Fibroblast of upper back skin (primary cell): ENCODE measurements at regions not wholly inside any gene's neighbourhood (a gene's known extent, or its start where the extent isn't known, plus 50 kb on each side); places are given as distances from the start of the nearest gene placed in this dataset.

Experiments used
- DNase-seq: peaks from one replicate; pipeline ENCODE4 v3.0.0-alpha.2; 2013

DNA sequence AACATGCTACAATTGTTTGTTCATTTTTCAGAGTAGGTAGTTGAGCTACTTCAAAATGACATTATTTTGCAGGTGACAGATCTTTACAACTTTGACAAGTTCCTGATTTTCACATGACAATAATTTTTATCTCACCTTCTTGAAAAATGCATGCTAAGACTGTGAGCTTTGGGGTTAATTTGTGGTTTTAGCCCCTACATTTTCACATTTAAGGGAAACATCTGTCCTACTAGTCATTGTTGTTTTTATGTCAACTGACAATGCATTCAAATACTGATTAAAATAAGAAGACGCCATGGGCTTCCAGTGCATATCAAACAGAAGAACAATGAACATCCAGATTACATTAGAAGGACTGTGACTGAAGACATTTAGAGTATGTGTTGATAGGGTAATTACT is 1470.8 kb upstream of the TENM4 start:
- DNase-seq, result no peak

- DNase-seq, result no peak
Observed at GRCh38 chr11:80900265-80900664, 1459.4 kb upstream of the TENM4 start.

GRCh38 chr11:80899381-80899780 is 1458.6 kb upstream of the TENM4 start:
- peak; percentile 58 for DNase-seq

DNA sequence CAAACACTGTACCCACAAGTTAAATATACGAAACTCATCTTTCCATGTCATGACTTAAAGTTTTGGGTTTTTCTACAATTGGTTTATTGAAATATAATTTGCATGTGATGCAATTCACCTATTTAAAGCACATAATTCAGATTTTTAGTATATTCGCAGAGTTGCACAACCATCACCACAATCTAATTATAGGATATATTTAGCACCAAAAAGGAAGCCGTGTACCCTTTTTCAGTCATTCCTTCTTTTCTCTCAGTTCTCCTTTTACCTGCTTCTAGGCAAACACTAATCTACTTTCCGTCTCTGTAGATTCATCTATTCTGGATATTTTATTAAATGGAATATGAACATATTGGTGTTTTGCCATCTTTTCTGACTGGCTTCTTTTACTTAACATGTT is 1458.1 kb upstream of the TENM4 start:
- no peak for DNase-seq

DNA sequence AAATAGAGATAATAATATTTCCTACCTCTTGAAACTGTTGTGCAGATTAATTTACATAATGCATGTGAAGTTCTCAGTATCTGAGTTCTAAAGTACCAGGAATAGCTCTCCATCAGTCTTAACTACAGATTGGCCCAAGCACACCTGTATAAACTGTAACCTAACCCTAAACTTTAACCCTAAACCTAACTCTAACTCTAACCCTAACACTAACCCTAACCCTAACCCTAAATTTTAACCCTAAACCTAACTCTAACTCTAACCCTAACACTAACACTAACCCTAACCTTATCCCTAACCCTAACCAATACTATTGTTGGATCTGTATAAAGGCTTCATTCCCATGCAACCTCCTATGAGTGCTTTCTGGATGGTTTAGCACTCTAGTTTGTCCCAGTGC is 1445.9 kb upstream of the TENM4 start:
- DNase-seq, result no peak

DNA sequence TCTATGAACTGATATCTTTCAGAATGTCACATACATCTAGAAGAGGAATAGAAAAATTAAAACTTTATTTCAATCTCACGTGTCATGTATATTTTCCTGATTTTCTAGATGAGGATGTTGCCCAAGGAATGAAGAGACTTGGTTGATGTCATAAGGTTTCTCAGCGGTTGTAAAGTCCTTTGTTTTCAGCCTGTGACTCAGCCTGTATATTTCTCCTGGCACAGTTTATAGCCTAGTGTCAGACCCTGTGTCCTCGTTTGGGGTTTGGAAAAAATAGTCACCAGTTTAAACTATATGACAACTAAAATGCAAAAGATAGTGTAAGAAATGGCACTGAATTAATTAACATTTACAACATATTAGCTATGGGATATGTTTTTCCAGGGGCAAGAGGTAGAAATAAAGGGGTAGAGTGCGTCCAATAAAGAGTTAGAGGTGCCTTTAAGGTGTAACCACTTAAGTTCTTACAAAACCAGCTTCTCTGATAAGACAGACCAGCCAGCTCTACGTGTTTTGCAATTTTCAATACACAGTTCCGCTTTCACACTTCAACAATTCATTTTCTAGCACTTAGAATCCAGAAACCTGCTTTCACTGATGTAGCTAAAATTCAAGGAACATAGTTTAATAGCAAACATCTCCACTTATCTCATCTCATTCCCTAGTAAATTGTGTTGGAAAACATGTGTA is 1432.6 kb upstream of the TENM4 start:
- peak; percentile 6 for DNase-seq

DNA sequence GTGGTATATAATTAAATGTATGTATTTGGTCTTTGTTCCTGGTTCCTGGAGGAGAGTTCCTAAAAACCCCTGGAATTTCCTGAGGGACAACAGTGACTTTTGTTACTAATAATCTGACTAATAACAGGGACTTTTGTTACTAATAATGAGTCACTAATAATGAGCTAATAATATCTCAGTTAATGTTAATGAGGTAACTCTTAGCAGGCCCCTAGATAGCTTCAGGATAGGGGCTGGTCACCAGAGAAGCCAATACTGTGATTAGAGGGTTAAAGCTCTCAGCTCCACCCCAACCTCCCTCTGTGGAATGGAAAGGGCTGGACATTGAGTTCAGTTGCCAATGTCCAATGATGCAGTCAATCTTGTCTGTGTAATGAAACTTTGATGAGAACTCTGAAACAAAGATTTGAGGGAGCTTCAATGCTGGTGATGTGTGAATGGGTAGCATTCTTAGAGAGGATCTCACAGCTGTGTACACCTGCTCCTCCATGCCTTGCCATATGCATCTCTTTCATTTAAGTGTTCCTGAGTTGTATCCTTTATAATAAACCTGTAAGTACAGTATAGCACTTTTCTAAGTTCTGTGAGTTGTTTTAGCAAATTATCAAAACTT is 1431.4 kb upstream of the TENM4 start:
- DNase-seq, result no peak

DNA sequence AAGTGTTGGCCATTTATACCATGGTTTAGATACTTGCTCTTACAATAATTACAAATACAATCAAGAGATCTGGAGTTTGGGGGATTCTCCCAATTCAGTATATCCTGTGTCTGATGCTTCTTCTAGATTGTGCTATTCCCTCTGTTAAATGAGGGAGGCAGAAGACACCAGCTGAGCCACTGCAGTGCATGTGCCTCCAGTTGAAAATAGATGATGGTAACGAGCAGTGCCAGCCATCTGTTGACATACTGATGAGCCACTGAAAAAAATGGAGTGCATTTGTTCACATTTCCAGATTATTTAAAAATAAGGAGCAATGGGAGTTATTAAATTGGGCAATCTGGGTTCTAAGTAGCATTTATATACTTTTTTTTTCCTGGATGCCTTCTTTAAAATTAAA is 1428.0 kb upstream of the TENM4 start:
- no peak for DNase-seq

- no peak for DNase-seq
Observed at GRCh38 chr11:80862011-80862410, 1421.2 kb upstream of the TENM4 start.

GRCh38 chr11:80861193-80861592 is 1420.4 kb upstream of the TENM4 start:
- no peak for DNase-seq

DNA sequence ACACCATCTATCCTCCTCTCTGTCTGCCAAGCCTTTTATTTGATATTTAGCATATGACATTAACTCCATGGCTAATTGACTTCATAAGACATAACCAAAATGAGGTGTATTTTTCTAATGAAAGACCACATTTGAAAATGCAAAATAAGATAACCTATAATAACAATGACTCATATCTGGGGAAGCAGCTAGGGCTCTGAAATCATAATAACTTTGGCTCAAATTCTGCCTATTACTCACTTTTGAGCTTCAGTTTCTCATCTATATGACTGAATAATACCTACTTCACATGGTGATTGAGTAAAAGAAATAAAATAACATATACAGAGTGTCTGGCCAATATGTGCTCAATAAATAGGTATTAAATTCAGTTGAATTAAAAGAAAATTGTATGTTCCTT is 1419.8 kb upstream of the TENM4 start:
- peak; percentile 27 for DNase-seq

DNA sequence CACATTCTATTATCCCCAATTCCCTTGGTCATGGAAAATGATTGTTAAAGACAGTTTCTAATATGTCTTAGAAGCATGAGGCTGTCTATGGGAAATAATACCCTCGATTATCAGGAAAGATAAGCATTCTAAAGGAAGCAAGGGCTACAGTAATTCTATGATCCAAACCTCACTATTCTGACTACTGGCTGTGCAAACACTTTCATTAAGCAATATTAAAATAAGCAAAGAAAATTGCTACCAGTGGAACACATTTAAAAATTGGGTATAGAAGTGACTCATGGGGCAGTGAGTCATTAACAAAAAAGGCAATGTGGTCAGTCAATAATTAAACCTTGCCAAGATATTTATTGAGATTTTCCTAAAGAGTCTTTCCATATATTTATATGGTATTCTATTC is 1415.2 kb upstream of the TENM4 start:
- DNase-seq, result peak; percentile 65

- DNase-seq, result no peak
Observed at GRCh38 chr11:80855426-80855825, 1414.6 kb upstream of the TENM4 start.

- DNase-seq, result no peak
Observed at GRCh38 chr11:80849253-80849652, 1408.4 kb upstream of the TENM4 start.

- no peak for DNase-seq
Observed at GRCh38 chr11:80846979-80847378, 1406.1 kb upstream of the TENM4 start.

DNA sequence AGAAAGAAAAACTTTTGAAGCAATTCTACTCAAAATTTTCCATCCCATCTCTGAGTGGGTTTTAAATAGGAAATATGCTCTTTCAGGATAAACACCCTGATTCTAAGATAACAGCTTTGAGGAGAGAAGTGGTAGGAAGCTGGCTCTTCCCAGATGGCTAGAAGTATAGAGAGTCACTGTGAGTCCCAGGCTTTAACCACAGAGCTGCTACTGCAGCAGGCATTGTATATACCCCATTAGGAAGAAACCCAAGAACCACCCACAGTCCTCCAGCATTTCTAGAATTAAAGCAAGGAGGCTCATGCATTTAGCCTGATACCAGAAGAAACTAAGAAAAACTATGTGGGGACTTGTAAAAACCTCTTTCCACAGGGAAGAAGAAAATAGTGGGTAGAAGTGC is 1405.6 kb upstream of the TENM4 start:
- no peak for DNase-seq

DNA sequence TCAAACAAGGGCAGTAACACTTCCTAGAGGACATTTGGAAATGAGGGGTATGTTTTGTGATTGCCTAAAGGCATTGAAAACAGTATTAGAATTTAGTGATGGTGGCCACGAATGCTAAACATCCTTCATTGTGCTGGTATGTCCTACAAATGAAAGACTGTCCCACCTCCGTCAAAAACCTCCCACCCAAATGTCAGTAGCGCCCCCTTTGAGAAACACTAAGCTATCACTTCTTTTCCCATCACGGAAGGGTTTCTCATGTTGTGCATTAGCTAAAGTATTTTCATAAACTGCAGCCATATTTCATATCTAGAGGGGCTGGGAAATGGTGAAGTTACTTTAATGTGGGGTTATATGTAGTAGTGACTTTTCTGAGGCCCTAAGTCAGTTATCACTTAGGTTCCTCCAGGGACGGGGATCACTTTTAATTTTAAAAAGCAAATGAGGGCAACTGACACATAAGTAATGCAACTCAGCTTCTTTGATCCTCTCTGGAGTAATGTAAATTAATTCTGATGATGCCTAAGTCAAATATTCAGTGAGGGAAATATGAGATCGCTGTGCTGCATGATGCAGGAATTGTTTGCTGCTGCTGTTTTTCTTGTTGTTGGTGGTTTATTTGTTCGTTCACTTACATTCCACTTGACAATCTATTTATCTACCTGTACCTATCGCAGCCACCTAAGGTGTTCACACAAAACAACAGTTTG is 1403.4 kb upstream of the TENM4 start:
- no peak for DNase-seq

- DNase-seq, result no peak
Observed at GRCh38 chr11:80843266-80843974, 1402.6 kb upstream of the TENM4 start.

GRCh38 chr11:80842246-80842645 is 1401.4 kb upstream of the TENM4 start:
- DNase-seq, result no peak

DNA sequence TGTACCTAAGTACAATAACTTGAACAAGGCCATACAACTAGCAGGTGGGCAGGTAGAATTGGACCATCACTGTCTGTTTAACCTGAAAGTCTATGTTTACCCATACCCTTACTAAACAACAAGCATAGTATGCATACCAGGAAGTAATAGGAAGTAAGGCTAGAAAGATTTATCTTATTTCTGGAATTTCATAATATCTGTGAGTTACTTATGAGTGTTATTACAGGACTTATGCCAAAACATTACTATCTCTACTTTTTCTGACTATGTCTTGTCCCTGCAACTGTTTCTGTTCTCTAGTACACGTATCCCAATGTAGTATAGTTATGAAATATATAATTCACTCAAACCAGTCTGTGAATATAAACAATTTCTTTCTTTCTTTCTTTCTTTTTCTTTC is 1400.8 kb upstream of the TENM4 start:
- DNase-seq, result peak; percentile 2

DNA sequence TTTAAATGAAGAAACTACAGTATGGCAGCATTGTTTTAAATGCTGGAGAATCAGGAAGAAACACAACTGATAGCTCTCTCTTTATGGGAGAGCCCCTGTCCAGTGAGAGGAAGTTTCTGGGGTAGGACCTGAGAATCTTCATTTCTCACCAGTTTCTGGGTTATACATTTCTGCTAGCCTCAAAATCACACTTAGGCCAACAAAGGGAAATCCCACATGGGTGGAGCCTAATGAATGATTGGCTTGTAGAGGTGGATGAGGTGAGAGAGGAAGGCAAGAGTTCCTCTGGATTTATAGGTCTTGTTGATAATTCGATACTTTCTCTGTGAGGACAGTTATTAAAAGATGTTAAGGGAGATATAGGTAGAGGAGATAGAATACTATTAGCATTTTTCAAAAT is 1397.3 kb upstream of the TENM4 start:
- DNase-seq, result no peak

DNA sequence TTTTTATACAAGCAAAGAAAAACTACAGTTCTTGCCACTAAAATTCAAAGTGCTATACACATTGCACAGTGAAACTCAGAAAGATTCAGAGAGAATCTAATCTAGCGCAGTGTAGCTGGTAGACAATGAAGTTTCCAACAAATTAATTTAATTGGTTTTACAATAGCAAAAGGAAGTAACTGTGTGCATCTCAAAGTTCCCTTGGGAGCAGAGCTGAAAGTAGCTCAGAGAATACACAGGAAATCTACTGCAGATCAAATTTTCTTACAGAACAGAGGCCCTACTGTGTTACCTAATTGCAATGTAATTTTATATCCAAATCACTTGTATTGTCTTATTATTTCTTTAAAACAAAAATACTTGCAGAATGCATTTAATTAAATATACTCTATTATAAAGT is 1396.2 kb upstream of the TENM4 start:
- DNase-seq, result no peak

DNA sequence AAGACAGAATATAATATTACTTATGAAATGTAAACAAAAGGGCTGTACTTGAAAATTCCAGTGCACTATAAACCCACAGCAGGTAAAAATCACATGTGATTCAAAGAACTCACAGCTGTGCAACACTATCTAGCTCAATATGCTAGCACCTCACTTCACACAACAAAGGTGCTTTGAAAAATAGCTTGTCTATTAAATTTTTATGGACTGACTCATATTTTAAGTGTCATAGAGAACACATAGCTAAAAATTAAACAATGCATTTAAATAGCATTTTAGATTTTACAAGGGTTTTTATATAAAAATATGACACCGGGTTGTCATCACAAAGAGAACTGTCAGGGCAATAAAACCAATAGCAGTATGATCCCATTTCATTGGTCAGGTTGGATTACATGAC is 1390.5 kb upstream of the TENM4 start:
- DNase-seq, result no peak

DNA sequence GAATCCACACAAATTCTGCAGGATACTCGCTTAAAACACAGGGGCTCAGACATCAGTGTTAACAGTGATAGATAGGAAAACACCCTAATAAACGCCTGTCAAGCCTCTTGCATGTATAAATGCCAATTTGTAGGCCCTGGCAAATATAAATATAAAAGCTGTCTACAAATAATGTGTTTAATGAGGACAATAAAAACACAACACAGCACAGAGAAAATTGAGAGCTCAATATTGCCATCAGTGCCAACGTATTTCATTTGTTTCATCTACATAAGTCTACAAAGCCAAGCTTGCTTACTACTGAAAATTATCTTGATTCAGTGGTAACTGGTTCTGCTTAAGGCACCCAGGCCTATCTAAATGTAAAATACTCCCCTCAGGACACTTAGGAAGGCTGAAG is 1387.0 kb upstream of the TENM4 start:
- DNase-seq, result no peak
